NT2/D1 (cell line): ENCODE measurements at regions not wholly inside any gene's neighbourhood (a gene's known extent, or its start where the extent isn't known, plus 50 kb on each side); places are given as distances from the start of the nearest gene placed in this dataset.

Experiments used
- SUZ12 ChIP-seq: IDR thresholded peaks from 2 replicates; pipeline ENCODE4 v1.6.1; 2011; ENCODE audit not compliant: insufficient read length, insufficient read depth; ENCODE audit errors: extremely low read depth
- YY1 ChIP-seq: IDR thresholded peaks from 2 replicates; pipeline ENCODE4 v1.6.1; 2011; ENCODE audit not compliant: insufficient read length, insufficient read depth

- TF ChIP-seq SUZ12 (no peak), YY1 (no peak)
Observed at GRCh38 chr6:12523726-12524125, 192.8 kb upstream of the PHACTR1 start.
